Mesendoderm (in vitro differentiated cells): ENCODE measurements at regions not wholly inside any gene's neighbourhood (a gene's known extent, or its start where the extent isn't known, plus 50 kb on each side); places are given as distances from the start of the nearest gene placed in this dataset.

Experiments used
- DNase-seq: peaks from one replicate; pipeline ENCODE4 v3.0.0; 2013
- H2AK5ac ChIP-seq: 2 replicates; pipeline ENCODE4 v1.6.1; 2013; ENCODE audit warnings: low read length, inconsistent platforms
- H2BK120ac ChIP-seq: 2 replicates; pipeline ENCODE4 v1.6.1; 2013; ENCODE audit warnings: low read depth, mild to moderate bottlenecking, low read length, moderate library complexity, mixed read lengths
- H2BK15ac ChIP-seq: replicated peaks from 2 replicates; pipeline ENCODE4 v1.6.1; 2013; ENCODE audit warnings: low read depth, mild to moderate bottlenecking, moderate library complexity
- H2BK5ac ChIP-seq: 2 replicates; pipeline ENCODE4 v1.6.1; 2013; ENCODE audit warnings: low read length, inconsistent platforms
- H3K18ac ChIP-seq: 2 replicates; pipeline ENCODE4 v1.6.1; 2013; ENCODE audit warnings: mild to moderate bottlenecking, low read length, mixed read lengths
- H3K23ac ChIP-seq: one replicate; pipeline ENCODE4 v1.6.1; 2013; ENCODE audit warnings: low read length
- H3K27ac ChIP-seq: 2 replicates; pipeline ENCODE4 v1.5.1; 2013; ENCODE audit warnings: low read depth, mild to moderate bottlenecking, inconsistent platforms, low read length, moderate library complexity
- H3K27me3 ChIP-seq: 2 replicates; pipeline ENCODE4 v1.6.1; 2013; ENCODE audit warnings: low read length, control low read depth, mild to moderate bottlenecking, inconsistent platforms; ENCODE audit not compliant: insufficient read depth, poor library complexity
- H3K36me3 ChIP-seq: 2 replicates; pipeline ENCODE4 v1.6.1; 2013; ENCODE audit warnings: low read length, inconsistent platforms; ENCODE audit not compliant: control insufficient read depth, insufficient read depth
- H3K4ac ChIP-seq: one replicate; pipeline ENCODE4 v1.6.1; 2013; ENCODE audit warnings: low read depth, mild to moderate bottlenecking, low read length, moderate library complexity
- H3K4me1 ChIP-seq: 2 replicates; pipeline ENCODE4 v1.6.1; 2013; ENCODE audit warnings: low read depth, low read length, inconsistent platforms; ENCODE audit not compliant: control insufficient read depth
- H3K4me2 ChIP-seq: 2 replicates; pipeline ENCODE4 v1.6.1; 2013; ENCODE audit warnings: low read length
- H3K4me3 ChIP-seq: 2 replicates; pipeline ENCODE4 v1.5.1; 2013; ENCODE audit warnings: mild to moderate bottlenecking, low read length
- H3K56ac ChIP-seq: one replicate; pipeline ENCODE4 v1.6.1; 2013; ENCODE audit warnings: low read length
- H3K79me1 ChIP-seq: 2 replicates; pipeline ENCODE4 v1.6.1; 2013; ENCODE audit warnings: low read length, inconsistent platforms
- H3K79me2 ChIP-seq: 2 replicates; pipeline ENCODE4 v1.6.1; 2013; ENCODE audit warnings: mild to moderate bottlenecking, low read length; ENCODE audit not compliant: control insufficient read depth, insufficient read depth
- H3K9ac ChIP-seq: 2 replicates; pipeline ENCODE4 v1.6.1; 2013; ENCODE audit warnings: low read length, inconsistent platforms
- H4K5ac ChIP-seq: one replicate; pipeline ENCODE4 v1.6.1; 2013; ENCODE audit warnings: low read length
- H4K8ac ChIP-seq: one replicate; pipeline ENCODE4 v1.6.1; 2013; ENCODE audit warnings: low read depth, mild to moderate bottlenecking, control low read depth, low read length, moderate library complexity
- WGBS: extraction: QIAGEN DNeasy Blood & Tissue Kit; methylation state at CpG from one replicate; pipeline ENCODE4 v1.1.7; 2013; ENCODE audit warnings: low lambda C conversion rate, missing lambda C conversion rate; ENCODE audit not compliant: insufficient coverage; ENCODE audit errors: extremely low coverage; 5-methylcytosine and 5-hydroxymethylcytosine counted together

DNA sequence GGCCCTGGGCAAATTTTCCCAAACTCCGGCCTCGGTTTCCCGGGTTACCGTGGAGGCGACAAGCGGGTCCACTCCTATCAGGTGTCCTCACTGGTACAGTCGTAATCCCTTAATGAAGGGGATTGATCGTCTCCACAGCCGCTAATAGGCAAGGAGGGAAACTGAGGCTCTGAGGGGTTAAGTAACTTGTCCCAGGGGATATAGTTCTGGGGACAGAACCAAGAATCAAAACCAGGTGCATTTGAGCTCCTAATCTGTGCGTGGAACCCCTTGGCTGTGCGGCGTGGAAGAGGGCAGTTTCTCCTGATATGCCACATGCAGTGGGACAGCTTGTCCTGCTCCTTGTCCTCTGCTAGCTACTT lies 157.2 kb downstream of the CYRIA start:
- H2AK5ac ChIP-seq, result no peak overlapping the region
- no peak overlapping the region for H2BK5ac ChIP-seq
- H3K9ac ChIP-seq, result peak overlapping the region; percentile 15
- WGBS, result no CpG with 5 or more reads among the region's 12 CpGs
- H3K27me3 ChIP-seq, result no peaks in the 10 kb centered on the region
- H3K36me3 ChIP-seq, result no peaks in the 10 kb centered on the region
- no peak overlapping the region for H3K4me3 ChIP-seq
- H3K23ac ChIP-seq, result no peak overlapping the region
- H3K27ac ChIP-seq, result no peak overlapping the region
- no peaks in the 10 kb centered on the region for H3K4me1 ChIP-seq
- DNase-seq, result no peak
- H3K4ac ChIP-seq, result no peak overlapping the region
- H4K5ac ChIP-seq, result no peak overlapping the region
- H3K18ac ChIP-seq, result no peak overlapping the region
- H2BK120ac ChIP-seq, result no peak overlapping the region
- H3K79me2 ChIP-seq, result no peaks in the 10 kb centered on the region
- H4K8ac ChIP-seq, result no peak overlapping the region
- H2BK15ac ChIP-seq, result no peak overlapping the region
- H3K56ac ChIP-seq, result no peak overlapping the region
- no peaks in the 10 kb centered on the region for H3K79me1 ChIP-seq
- H3K4me2 ChIP-seq, result peak overlapping the region; percentile 16

- Histone ChIP-seq H3K18ac (peak overlapping the region; percentile 42), H3K9ac (peak overlapping the region; percentile 42), H3K4me3 (no peak overlapping the region), H3K4ac (no peak overlapping the region), H3K27me3 (no peaks in the 10 kb centered on the region), H3K79me1 (no peaks in the 10 kb centered on the region), H3K4me2 (peak overlapping the region; percentile 59), H3K27ac (no peak overlapping the region), H3K56ac (peak overlapping the region; percentile 80), H4K5ac (no peak overlapping the region), H2BK5ac (no peak overlapping the region), H2BK15ac (no peak overlapping the region), H2AK5ac (no peak overlapping the region), H2BK120ac (no peak overlapping the region), H3K4me1 (no peaks in the 10 kb centered on the region), H3K79me2 (no peaks in the 10 kb centered on the region), H3K23ac (no peak overlapping the region), H3K36me3 (no peaks in the 10 kb centered on the region), H4K8ac (no peak overlapping the region)
- no CpG with 5 or more reads among the region's 58 CpGs for WGBS
- peak; percentile 68 for DNase-seq
Observed at GRCh38 chr2:16507655-16508489, 157.8 kb downstream of the CYRIA start.

- Histone ChIP-seq H3K4me3 (no peak overlapping the region), H3K23ac (no peak overlapping the region), H2BK120ac (no peak overlapping the region), H3K56ac (no peak overlapping the region), H3K79me1 (no peaks in the 10 kb centered on the region), H3K4ac (no peak overlapping the region), H2BK5ac (no peak overlapping the region), H2BK15ac (no peak overlapping the region), H4K5ac (no peak overlapping the region), H4K8ac (no peak overlapping the region), H3K27me3 (no peaks in the 10 kb centered on the region), H2AK5ac (no peak overlapping the region), H3K4me1 (no peaks in the 10 kb centered on the region), H3K27ac (no peak overlapping the region), H3K79me2 (no peaks in the 10 kb centered on the region), H3K4me2 (no peak overlapping the region), H3K9ac (no peak overlapping the region), H3K36me3 (no peaks in the 10 kb centered on the region), H3K18ac (no peak overlapping the region)
- no peak for DNase-seq
- no CpG with 5 or more reads among the region's 2 CpGs for WGBS
Observed at GRCh38 chr2:16506366-16506765, 159.3 kb downstream of the CYRIA start.

GRCh38 chr2:16496426-16497388 lies 168.9 kb downstream of the CYRIA start:
- H3K4me3 ChIP-seq, result no peak overlapping the region
- WGBS, result no CpG with 5 or more reads among the region's 4 CpGs

GRCh38 chr2:16495509-16496208 lies 170.0 kb downstream of the CYRIA start:
- no peak overlapping the region for H4K8ac ChIP-seq
- no peak overlapping the region for H2BK5ac ChIP-seq
- no peak overlapping the region for H4K5ac ChIP-seq
- DNase-seq, result no peak
- no peaks in the 10 kb centered on the region for H3K79me2 ChIP-seq
- no peak overlapping the region for H3K9ac ChIP-seq
- H3K79me1 ChIP-seq, result no peaks in the 10 kb centered on the region
- no peak overlapping the region for H2BK15ac ChIP-seq
- H2AK5ac ChIP-seq, result no peak overlapping the region
- WGBS, result no CpG with 5 or more reads among the region's 3 CpGs
- no peak overlapping the region for H2BK120ac ChIP-seq
- no peak overlapping the region for H3K18ac ChIP-seq
- no peak overlapping the region for H3K4ac ChIP-seq
- H3K23ac ChIP-seq, result no peak overlapping the region
- H3K27ac ChIP-seq, result no peak overlapping the region
- no peaks in the 10 kb centered on the region for H3K27me3 ChIP-seq
- no peaks in the 10 kb centered on the region for H3K36me3 ChIP-seq
- no peak overlapping the region for H3K4me3 ChIP-seq
- no peak overlapping the region for H3K56ac ChIP-seq
- H3K4me1 ChIP-seq, result no peaks in the 10 kb centered on the region
- no peak overlapping the region for H3K4me2 ChIP-seq

More at GRCh38 chr2:16496426-16497388, 168.9 kb downstream of the CYRIA start:
- no peak overlapping the region for H4K8ac ChIP-seq
- H3K27ac ChIP-seq, result no peak overlapping the region
- H4K5ac ChIP-seq, result no peak overlapping the region
- no peaks in the 10 kb centered on the region for H3K27me3 ChIP-seq
- H3K4me2 ChIP-seq, result no peak overlapping the region
- H3K4ac ChIP-seq, result no peak overlapping the region
- no peak overlapping the region for H3K56ac ChIP-seq
- no peaks in the 10 kb centered on the region for H3K79me2 ChIP-seq
- no peaks in the 10 kb centered on the region for H3K4me1 ChIP-seq
- no peak overlapping the region for H2AK5ac ChIP-seq
- H3K23ac ChIP-seq, result no peak overlapping the region
- H3K79me1 ChIP-seq, result no peaks in the 10 kb centered on the region
- no peak overlapping the region for H2BK5ac ChIP-seq
- no peaks in the 10 kb centered on the region for H3K36me3 ChIP-seq
- no peak overlapping the region for H2BK15ac ChIP-seq
- DNase-seq, result no peak
- no peak overlapping the region for H3K18ac ChIP-seq
- no peak overlapping the region for H2BK120ac ChIP-seq
- H3K9ac ChIP-seq, result no peak overlapping the region
